ENCODE measurements at regions not wholly inside any gene's neighbourhood (a gene's known extent, or its start where the extent isn't known, plus 50 kb on each side); places are given as distances from the start of the nearest gene placed in this dataset.

GRCh38 chr6:2505624-2506023 is 245.1 kb downstream of the MYLK4 start:
- TF ChIP-seq CTCF (IDR thresholded peaks at IDR 0.05) (no peak), POLR2A (IDR thresholded peaks at IDR 0.05) (no peak), EP300 (IDR thresholded peaks at IDR 0.05) (no peak)
